H9 (cell line): ENCODE measurements at regions not wholly inside any gene's neighbourhood (a gene's known extent, or its start where the extent isn't known, plus 50 kb on each side); places are given as distances from the start of the nearest gene placed in this dataset.

Experiments
- DNase-seq: peaks from one replicate; pipeline ENCODE4 v3.0.0-alpha.2; 2017
- H2AFZ ChIP-seq: one replicate; pipeline ENCODE4 v1.6.1; 2013; ENCODE audit warnings: mild to moderate bottlenecking, low read length, control low read depth, moderate library complexity
- H2AK5ac ChIP-seq: 2 replicates; pipeline ENCODE4 v1.6.1; 2013; ENCODE audit warnings: low read length, control low read depth, mixed read lengths; ENCODE audit not compliant: insufficient read length
- H2BK120ac ChIP-seq: one replicate; pipeline ENCODE4 v1.6.1; 2013; ENCODE audit warnings: low read depth, mild to moderate bottlenecking, low read length, control low read depth, inconsistent platforms; ENCODE audit not compliant: poor library complexity, severe bottlenecking
- H2BK12ac ChIP-seq: 2 replicates; pipeline ENCODE4 v1.6.1; 2013; ENCODE audit warnings: low read length, control low read depth, mixed read lengths, low read depth; ENCODE audit not compliant: insufficient read length
- H2BK15ac ChIP-seq: 2 replicates; pipeline ENCODE4 v1.6.1; 2013; ENCODE audit warnings: low read depth, low read length, control low read depth
- H2BK20ac ChIP-seq: one replicate; pipeline ENCODE4 v1.6.1; 2013; ENCODE audit warnings: low read depth, mild to moderate bottlenecking, low read length, control low read depth, inconsistent platforms; ENCODE audit not compliant: poor library complexity, severe bottlenecking
- H2BK5ac ChIP-seq: 2 replicates; pipeline ENCODE4 v1.6.1; 2013; ENCODE audit warnings: low read length, control low read depth, mixed read lengths; ENCODE audit not compliant: insufficient read length
- H3K14ac ChIP-seq: 2 replicates; pipeline ENCODE4 v1.6.1; 2013; ENCODE audit warnings: low read length, control low read depth; ENCODE audit not compliant: insufficient read depth
- H3K18ac ChIP-seq: 2 replicates; pipeline ENCODE4 v1.6.1; 2013; ENCODE audit warnings: low read depth, mild to moderate bottlenecking, mixed read lengths, low read length, control low read depth; ENCODE audit not compliant: insufficient read length
- H3K23ac ChIP-seq: 2 replicates; pipeline ENCODE4 v1.6.1; 2013; ENCODE audit warnings: low read length, control low read depth, mixed read lengths, low read depth; ENCODE audit not compliant: insufficient read length
- H3K23me2 ChIP-seq: 2 replicates; pipeline ENCODE4 v1.6.1; 2013; ENCODE audit warnings: low read depth, mild to moderate bottlenecking, mixed read lengths, low read length, control low read depth; ENCODE audit not compliant: insufficient read length, poor library complexity, severe bottlenecking
- H3K27ac ChIP-seq: 2 replicates; pipeline ENCODE4 v1.5.1; 2013; ENCODE audit warnings: low read length, control low read depth, mixed read lengths, low read depth; ENCODE audit not compliant: insufficient read length
- H3K27me3 ChIP-seq: 2 replicates; pipeline ENCODE4 v1.6.1; 2013; ENCODE audit warnings: low read length, control low read depth, inconsistent platforms; ENCODE audit not compliant: insufficient read depth
- H3K4ac ChIP-seq: 2 replicates; pipeline ENCODE4 v1.6.1; 2013; ENCODE audit warnings: low read depth, mild to moderate bottlenecking, control low read depth, inconsistent platforms, low read length, moderate library complexity
- H3K4me1 ChIP-seq: 2 replicates; pipeline ENCODE4 v1.6.1; 2013; ENCODE audit warnings: low read length, control low read depth, inconsistent platforms; ENCODE audit not compliant: insufficient read depth
- H3K4me2 ChIP-seq: 2 replicates; pipeline ENCODE4 v1.6.1; 2013; ENCODE audit warnings: low read length, control low read depth, mixed read lengths; ENCODE audit not compliant: insufficient read length, insufficient read depth
- H3K56ac ChIP-seq: 2 replicates; pipeline ENCODE4 v1.6.1; 2013; ENCODE audit warnings: low read depth, mild to moderate bottlenecking, mixed read lengths, low read length, control low read depth; ENCODE audit not compliant: insufficient read length
- H3K79me1 ChIP-seq: 2 replicates; pipeline ENCODE4 v1.6.1; 2013; ENCODE audit warnings: low read depth, mild to moderate bottlenecking, moderate library complexity, low read length, control low read depth, inconsistent platforms; ENCODE audit not compliant: insufficient read depth, poor library complexity, severe bottlenecking
- H3K79me2 ChIP-seq: 2 replicates; pipeline ENCODE4 v1.6.1; 2013; ENCODE audit warnings: low read length, control low read depth, inconsistent platforms; ENCODE audit not compliant: insufficient read depth
- H3K9ac ChIP-seq: 2 replicates; pipeline ENCODE4 v1.6.1; 2013; ENCODE audit warnings: low read length, control low read depth, mixed read lengths; ENCODE audit not compliant: insufficient read length; ENCODE audit errors: extremely low read depth
- H3K9me3 ChIP-seq: one replicate; pipeline ENCODE4 v1.6.1; 2013; ENCODE audit warnings: low read depth, low read length, inconsistent platforms; ENCODE audit not compliant: control insufficient read depth
- H3T11ph ChIP-seq: one replicate; pipeline ENCODE4 v1.6.1; 2013; ENCODE audit warnings: mild to moderate bottlenecking, low read length, control low read depth, inconsistent platforms
- H4K20me1 ChIP-seq: one replicate; pipeline ENCODE4 v1.6.1; 2013; ENCODE audit not compliant: control insufficient read depth, insufficient read length, insufficient read depth
- H4K5ac ChIP-seq: 2 replicates; pipeline ENCODE4 v1.6.1; 2013; ENCODE audit warnings: low read depth, mild to moderate bottlenecking, mixed read lengths, low read length, control low read depth; ENCODE audit not compliant: insufficient read length
- H4K8ac ChIP-seq: replicated peaks from 2 replicates; pipeline ENCODE4 v1.6.1; 2013; ENCODE audit warnings: low read length, control low read depth, mixed read lengths, low read depth; ENCODE audit not compliant: insufficient read length
- H4K91ac ChIP-seq: 2 replicates; pipeline ENCODE4 v1.6.1; 2013; ENCODE audit warnings: low read depth, mild to moderate bottlenecking, moderate library complexity, mixed read lengths, low read length, control low read depth; ENCODE audit not compliant: insufficient read length
- H3K27ac Mint-ChIP-seq, 3 experiments: 2 replicates in 2 of 3; 3 replicates in 1 of 3; pipeline ENCODE4 v1.8.0; 2020 to 2021; ENCODE audit warnings: mixed read lengths in 3 of 3, mild to moderate bottlenecking in 1 of 3, moderate library complexity in 1 of 3
- H3K27me3 Mint-ChIP-seq: 2 replicates; pipeline ENCODE4 v1.8.0; 2021; ENCODE audit warnings: low read depth, mild to moderate bottlenecking, moderate library complexity, mixed read lengths
- H3K36me3 Mint-ChIP-seq, 3 experiments: 2 replicates in 2 of 3; 3 replicates in 1 of 3; pipeline ENCODE4 v1.8.0; 2020 to 2021; ENCODE audit warnings: low read depth in 3 of 3, mixed read lengths in 3 of 3; ENCODE audit not compliant: insufficient read depth in 1 of 3
- H3K4me1 Mint-ChIP-seq, 2 experiments: 2 replicates each; pipeline ENCODE4 v1.8.0; 2020; ENCODE audit warnings: mixed read lengths in 2 of 2
- H3K4me3 Mint-ChIP-seq, 2 experiments: 2 replicates in 1 of 2; 3 replicates in 1 of 2; pipeline ENCODE4 v1.8.0; 2020 to 2021; ENCODE audit warnings: mild to moderate bottlenecking in 2 of 2, mixed read lengths in 2 of 2, moderate library complexity in 1 of 2
- H3K9me3 Mint-ChIP-seq, 2 experiments: 2 replicates in 1 of 2; 3 replicates in 1 of 2; pipeline ENCODE4 v1.8.0; 2020; ENCODE audit warnings: mild to moderate bottlenecking in 2 of 2, mixed read lengths in 2 of 2, moderate library complexity in 1 of 2
- WGBS: extraction: QIAGEN DNeasy Blood & Tissue Kit; methylation state at CpG from one replicate; pipeline ENCODE4 v1.1.7; 2013; ENCODE audit warnings: missing lambda C conversion rate, low lambda C conversion rate, mixed read lengths; ENCODE audit not compliant: insufficient read length; ENCODE audit errors: extremely low coverage; 5-methylcytosine and 5-hydroxymethylcytosine counted together
- TF ChIP-seq, protein P1 (sequence below): fragments of 200-600 bp; sonication (generic); conservative IDR thresholded peaks from 3 replicates; pipeline ENCODE4 v1.8.0; 2021; ENCODE audit warnings: antibody characterized with exemption, mild to moderate bottlenecking

GRCh38 chr3:153513236-153513635, 351.2 kb downstream of the RAP2B start:
- Histone ChIP-seq H4K20me1 (no peaks in the 10 kb centered on the region), H2AFZ (no peak overlapping the region), H3K23me2 (no peaks in the 10 kb centered on the region), H3K4me1 (no peaks in the 10 kb centered on the region), H4K8ac (no peak overlapping the region), H3K18ac (no peak overlapping the region), H3K23ac (no peak overlapping the region), H3K56ac (no peak overlapping the region), H2BK5ac (no peak overlapping the region), H3K27ac (no peak overlapping the region), H2AK5ac (no peak overlapping the region), H3K9me3 (no peaks in the 10 kb centered on the region), H2BK12ac (no peak overlapping the region), H4K91ac (no peak overlapping the region), H4K5ac (no peak overlapping the region), H3K4me2 (no peak overlapping the region), H2BK120ac (no peak overlapping the region), H3K79me2 (no peaks in the 10 kb centered on the region), H3K14ac (no peak overlapping the region), H3T11ph (no peak overlapping the region), H3K4ac (no peak overlapping the region), H2BK15ac (no peak overlapping the region), H3K79me1 (no peaks in the 10 kb centered on the region), H3K9ac (no peak overlapping the region), H2BK20ac (no peak overlapping the region), H3K27me3 (no peaks in the 10 kb centered on the region)
- H3K9me3 Mint-ChIP-seq, result peaks cover 9% of the 10 kb centered on the region in 2 experiments
- peaks cover 3 to 10% (median 5%) of the 10 kb centered on the region in 3 experiments for H3K36me3 Mint-ChIP-seq
- no peaks in the 10 kb centered on the region for H3K4me1 Mint-ChIP-seq
- H3K4me3 Mint-ChIP-seq, result no peak overlapping the region
- H3K27me3 Mint-ChIP-seq, result no peaks in the 10 kb centered on the region; the same call in 1 of the 2 replicates
- WGBS, result no CpG with 5 or more reads among the region's 1 CpG
- no peak for DNase-seq
- no peak overlapping the region for H3K27ac Mint-ChIP-seq
- TF ChIP-seq, protein P1, sequence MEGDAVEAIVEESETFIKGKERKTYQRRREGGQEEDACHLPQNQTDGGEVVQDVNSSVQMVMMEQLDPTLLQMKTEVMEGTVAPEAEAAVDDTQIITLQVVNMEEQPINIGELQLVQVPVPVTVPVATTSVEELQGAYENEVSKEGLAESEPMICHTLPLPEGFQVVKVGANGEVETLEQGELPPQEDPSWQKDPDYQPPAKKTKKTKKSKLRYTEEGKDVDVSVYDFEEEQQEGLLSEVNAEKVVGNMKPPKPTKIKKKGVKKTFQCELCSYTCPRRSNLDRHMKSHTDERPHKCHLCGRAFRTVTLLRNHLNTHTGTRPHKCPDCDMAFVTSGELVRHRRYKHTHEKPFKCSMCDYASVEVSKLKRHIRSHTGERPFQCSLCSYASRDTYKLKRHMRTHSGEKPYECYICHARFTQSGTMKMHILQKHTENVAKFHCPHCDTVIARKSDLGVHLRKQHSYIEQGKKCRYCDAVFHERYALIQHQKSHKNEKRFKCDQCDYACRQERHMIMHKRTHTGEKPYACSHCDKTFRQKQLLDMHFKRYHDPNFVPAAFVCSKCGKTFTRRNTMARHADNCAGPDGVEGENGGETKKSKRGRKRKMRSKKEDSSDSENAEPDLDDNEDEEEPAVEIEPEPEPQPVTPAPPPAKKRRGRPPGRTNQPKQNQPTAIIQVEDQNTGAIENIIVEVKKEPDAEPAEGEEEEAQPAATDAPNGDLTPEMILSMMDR, result peak; percentile 66
